HG02870 (cell line): ENCODE measurements at regions not wholly inside any gene's neighbourhood (a gene's known extent, or its start where the extent isn't known, plus 50 kb on each side); places are given as distances from the start of the nearest gene placed in this dataset.
A peak's percentile ranks its signal among the peaks of the same experiment; 100 is the strongest.

Experiments used
- ATAC-seq: cut with Tn5 transposase; IDR thresholded peaks from one replicate; pipeline ENCODE4 v1.9.1; 2021; ENCODE audit warnings: mild to moderate bottlenecking, moderate library complexity; ENCODE audit not compliant: unreplicated experiment

DNA sequence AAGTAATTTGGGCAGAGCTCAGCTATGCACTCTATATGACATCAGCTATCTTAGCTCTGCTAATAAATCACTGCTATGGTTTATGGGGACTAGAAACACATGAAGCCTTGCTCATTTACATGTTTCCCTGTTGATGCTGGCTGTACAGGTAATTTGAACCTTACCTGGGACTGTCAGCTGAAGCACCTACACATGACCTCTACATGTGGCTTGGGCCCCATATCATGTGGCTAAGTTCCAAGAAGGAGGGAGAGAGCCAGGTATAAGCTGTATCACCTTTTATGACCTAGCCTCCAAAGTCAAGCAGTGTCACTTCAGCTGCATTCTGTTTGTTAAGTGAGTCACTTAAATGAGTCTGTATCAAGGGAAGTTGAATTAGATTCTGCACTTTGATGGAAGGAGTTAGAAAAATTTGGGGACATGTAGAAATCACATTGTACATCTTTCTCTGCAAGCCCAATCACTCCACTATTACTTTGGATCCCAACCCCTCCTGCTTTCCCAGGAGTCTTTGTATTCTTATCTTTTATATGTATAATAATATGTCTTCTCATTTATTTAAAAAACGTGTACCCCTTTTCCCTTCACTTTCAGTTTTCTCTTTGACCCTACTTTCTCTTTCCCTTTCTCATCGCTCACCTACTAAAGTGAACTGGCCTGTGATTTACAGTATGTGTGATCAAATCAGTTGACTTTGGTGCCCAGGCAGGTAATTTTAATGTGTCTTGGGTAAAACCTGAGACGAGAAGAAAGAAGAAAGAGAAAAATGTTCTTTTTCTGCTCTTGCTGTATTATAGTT, 53.4 kb upstream of the PRKACB start:
- peak; percentile 52 for ATAC-seq

DNA sequence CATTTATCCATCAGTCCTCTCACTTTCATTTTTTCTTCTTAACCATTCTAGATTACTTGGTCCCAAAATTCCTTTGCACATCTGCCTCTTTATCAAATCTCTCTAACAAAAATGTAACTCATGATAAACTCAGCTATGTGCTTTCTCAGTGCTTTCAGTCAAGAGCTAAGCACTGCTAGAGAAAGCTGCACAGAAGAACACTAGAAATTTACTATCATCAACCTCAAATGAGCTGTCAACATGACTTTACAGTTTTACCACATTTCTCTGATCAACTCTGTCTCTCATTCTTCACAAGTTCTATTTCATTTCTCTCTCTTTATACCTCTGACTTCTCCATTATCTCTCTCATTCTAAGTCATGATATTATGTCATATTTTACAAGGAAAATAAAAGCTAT, 54.2 kb upstream of the PRKACB start:
- no peak for ATAC-seq

DNA sequence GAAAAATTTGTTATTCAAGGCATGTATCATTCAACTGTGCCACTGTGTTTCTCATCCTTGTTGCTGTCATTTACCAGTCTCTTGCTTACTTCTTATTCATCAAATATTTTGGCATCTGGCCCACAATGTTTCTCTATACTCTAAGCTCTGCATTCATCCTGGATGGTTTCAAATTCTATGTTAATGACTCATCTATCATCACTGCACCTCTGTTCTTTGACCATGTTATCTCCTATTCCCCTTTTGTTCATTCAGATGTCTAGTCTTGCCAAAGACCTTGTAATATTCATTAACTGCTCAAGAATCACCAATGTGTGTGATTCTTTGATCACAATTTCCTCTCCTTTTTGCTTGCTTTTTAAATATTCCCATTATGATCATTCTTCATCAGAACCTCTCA, 54.6 kb upstream of the PRKACB start:
- ATAC-seq, result no peak

DNA sequence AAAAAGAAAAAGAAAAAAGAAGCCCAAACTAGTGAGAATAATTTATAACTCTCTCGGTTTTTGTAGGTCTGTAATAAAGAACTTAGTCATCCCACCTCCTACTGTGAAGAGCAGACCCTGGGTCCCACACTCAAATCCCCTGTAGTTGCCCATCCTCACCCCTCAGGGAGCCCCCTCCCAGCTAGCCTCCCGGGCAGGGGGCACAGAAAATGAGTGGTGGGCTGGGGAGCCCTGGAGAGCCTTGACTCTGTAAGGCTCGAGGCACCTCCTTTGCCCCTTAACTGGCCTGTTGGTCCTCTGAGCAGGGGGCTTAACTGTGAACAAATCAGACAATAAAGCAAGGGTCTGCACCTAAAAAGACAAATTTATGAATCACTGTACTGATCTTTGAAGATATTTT, 57.5 kb upstream of the PRKACB start:
- ATAC-seq, result no peak

DNA sequence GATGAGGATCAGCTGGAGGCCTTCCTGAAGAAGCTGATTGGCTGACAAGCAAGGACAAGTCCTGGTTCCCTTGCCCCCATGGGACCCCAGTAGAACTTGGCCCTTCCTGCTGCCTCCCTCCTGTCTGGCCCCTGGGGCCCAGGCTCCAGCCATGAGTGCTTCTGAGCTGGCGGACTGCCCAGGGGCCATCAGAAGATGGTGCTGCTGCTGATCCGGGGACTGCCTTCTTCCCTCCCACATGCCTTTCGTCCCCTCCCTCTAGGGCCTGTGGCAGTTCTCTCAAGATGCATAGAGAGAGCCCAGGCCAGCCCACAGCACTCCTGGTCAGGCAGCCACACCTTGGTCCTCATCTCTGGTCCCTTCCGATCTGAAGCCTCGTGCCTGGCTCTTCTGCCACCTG, 57.9 kb upstream of the PRKACB start:
- ATAC-seq, result no peak

DNA sequence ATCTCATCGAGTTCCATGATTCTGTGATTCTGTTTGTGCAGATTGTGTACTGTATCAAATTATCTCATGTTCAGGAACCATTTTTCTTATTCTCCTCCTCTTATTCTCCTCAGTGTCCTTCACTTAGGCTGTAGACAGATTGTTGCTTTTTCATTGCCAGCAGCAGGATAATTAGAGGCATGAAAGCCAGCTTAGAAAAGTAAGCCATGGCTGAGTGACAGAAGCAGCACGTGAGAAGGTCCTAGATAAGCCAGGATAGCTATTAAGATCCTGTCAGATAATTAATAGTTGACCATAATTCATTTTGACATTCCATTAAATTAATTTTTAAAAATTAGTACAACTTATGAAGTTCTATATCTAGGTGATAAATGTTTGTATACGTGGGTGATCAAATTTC, 60.8 kb upstream of the PRKACB start:
- ATAC-seq, result no peak

DNA sequence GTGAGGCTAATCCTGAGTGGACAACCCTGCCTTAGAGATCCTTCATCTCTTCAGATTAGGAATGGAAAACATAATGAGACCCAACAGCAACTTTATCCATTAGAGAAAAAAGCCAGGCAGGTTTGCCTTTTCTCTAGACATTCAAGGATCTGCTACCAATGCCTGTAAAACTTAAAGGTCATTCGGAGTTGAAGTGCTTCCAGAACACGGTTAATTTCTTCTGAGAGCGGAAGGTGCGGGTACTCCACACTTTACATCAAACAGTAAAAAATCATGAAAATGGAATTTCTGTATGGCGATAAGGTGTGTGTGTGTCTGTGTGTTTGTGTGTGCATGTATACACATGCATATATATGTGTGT, 65.2 kb upstream of the PRKACB start:
- no peak for ATAC-seq

DNA sequence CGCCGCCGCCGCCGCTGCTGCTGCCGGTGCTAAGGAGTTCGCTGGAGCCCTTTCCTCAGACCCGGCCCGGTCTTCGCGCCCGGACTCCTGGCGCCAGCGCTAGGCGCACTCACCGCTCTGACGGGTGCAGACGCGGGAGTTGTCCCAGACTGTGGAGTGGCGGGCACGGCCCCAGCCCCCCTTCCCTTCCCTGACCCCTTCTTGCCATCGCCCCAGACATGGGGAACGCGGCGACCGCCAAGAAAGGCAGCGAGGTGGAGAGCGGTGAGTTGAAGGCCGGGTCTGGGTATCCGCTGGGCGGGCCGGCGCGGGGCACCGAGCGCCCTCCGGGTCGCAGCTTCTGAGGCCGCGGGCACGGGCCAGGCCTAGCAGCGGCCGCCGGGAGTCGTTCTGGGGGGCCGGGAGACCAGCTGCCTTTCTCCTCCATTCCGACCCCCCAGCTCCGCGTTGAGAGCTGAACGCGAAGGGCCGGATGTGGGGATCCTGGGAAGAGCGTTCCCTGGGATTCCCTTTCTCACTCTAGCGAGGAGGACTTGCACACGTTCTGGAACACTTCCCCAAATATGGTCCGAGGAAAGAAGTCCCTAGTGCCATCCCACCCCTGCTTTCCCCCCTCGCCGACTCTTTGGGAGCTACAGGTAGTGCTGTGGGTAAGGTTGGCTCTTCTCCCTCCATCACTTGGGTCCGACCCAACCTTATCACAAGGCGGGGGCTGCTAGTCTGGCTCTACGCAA, 65.8 kb upstream of the PRKACB start:
- ATAC-seq, result peak; percentile 35

DNA sequence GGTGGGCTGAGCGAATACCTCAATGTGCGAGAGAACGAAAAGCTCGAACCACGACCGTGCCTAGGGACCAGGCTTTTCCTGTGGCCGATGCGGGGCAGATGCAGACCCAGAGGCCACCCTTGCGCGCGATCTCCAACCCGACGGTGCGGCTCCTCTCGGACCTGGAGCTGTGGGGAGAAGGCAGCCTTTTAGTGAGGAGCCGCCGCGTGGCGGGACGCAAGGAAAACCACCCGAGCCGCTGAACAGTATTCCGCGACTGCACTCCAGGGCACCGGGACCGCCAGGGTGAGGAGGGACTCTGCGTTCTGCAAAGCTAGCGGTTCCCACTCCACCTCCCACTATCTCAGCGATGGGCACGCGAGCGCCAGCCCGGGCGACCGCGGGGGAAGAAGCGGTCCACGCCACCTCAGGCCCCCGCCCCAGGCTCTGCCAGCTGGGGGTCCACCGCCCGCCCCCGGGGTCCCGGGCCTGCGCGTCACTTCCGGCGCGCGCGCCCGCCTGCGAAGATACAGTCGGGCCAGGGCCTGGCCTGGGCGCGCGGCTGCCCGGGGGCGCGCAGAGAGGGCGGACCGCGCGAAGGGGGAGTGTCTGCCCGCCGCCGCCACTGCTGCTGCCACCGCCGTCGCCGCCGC, 66.5 kb upstream of the PRKACB start:
- peak; percentile 91 for ATAC-seq

DNA sequence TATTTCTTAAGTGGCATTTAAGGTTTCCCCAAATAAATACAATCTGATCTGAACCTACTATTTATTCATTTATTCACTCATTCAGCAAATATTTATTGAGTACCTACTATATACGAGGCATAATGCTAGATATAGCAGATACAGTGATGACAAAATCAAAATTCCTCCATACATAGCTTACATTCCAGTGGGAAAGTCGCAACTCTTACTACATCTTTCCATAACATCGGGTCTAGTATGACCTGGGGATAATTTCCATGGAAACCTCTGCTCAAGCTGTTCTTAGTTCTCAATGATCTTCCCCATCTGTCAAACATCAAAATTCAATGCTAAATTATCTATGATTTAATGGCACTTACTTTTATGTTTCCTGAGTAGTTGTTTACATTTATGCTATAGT, 70.8 kb upstream of the PRKACB start:
- no peak for ATAC-seq

DNA sequence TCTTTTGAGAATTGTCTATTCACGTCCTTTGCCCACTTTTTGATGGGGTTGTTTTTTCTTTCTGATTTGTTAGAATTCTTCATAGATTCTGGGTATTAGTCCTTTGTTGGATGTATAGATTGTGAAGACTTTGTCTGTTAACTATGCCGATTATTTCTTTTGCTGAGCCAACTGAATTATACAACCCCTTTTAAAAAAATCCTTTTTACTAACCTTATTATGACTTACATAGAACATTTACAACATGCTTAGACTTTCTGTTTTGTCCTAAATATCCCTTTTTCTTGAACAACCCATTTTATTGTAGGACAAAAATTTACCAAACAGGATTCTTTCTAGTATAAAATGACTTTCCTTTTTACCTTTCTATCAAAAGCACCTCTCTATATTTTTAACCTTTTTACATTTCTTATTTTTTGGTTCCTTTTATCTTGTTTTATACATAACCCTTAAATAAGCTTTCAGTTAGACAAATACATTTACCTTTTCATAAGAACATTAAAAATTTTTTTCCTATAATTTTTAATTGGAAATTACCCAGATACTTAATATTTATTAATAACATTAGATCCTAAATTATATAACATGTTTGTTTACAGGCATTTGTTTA, 70.4 kb upstream of the TTLL7 start:
- ATAC-seq, result no peak

DNA sequence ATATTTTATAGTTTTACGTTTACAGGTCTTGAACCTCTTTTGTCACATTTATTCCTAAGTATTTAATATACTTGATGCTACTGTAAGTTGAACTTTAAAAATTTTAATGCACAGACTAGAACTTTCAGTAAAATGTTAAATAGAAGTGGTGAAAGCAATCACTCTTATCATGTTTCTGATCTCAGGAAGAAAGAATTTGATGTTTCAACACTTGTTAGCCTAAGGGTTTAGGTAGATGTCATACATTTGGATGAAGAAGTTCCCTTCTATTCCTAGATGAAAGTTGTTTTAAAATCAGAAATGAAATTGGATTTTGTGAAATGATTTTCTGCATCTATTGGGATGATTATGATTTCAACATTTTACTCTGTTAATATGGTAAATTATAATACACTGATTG, 63.6 kb upstream of the TTLL7 start:
- no peak for ATAC-seq

DNA sequence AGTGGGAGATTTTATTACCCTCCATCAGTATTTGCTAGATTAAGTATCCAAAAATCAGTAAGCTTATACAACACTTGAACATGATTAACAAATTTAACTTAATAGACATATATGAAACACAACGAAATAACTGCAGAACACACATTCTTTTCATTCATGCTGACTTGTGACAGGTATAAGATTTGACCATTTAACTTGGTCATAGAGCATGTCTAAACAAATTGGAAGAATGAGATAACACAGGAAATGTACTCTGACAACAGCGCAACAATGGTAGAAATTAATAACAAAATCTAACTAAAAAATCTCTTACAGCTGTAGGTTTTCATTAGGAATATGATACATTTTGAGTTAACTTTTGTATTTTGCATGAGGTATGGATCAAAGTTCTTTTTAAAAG, 62.4 kb upstream of the TTLL7 start:
- no peak for ATAC-seq

DNA sequence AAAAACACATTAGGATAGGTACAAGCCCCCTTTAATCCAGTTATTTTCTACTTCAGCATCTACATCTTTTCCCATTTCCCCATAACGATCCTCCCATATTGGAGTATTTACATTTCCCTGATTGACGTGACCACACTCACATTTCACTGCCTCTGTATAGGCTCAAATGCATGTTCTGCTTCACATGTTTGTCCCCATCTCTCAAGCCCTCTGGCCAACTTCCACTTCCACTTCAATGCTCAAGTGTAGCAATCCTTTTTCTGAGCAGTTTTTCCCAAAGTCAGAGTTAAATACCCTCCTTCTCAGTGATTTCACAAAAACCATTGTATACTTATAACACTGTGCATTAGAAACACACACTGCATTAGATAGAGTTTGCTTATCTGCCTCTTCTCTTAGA, 61.8 kb upstream of the TTLL7 start:
- no peak for ATAC-seq

DNA sequence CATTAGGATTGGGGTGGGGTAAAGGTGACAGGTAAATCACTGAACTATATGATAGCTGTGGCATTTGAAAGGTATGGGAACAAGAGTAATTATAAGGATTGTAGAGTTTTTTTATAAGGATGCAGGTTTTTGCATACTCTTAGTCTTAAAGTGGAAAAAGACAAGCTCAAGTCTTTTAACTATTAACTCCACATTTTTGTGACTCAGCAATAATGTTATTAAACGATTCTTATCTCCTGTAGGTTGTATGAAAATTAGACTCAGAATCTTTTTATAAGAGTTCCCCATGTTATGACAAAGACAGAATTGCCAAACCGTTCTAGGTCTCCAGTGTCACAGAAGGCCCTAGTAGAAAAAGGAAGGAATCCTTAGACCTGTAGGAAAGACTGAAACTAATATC, 49.9 kb upstream of the TTLL7 start:
- ATAC-seq, result no peak
